Endodermal cell (in vitro differentiated cells): ENCODE measurements at regions not wholly inside any gene's neighbourhood (a gene's known extent, or its start where the extent isn't known, plus 50 kb on each side); places are given as distances from the start of the nearest gene placed in this dataset.

Experiments used
- DNase-seq: peaks from one replicate; pipeline ENCODE4 v3.0.0-alpha.2; 2017
- H3K27ac ChIP-seq: 2 replicates; pipeline ENCODE4 v1.5.1; 2013; ENCODE audit warnings: mild to moderate bottlenecking, low read depth, low read length, moderate library complexity
- H3K27me3 ChIP-seq: 2 replicates; pipeline ENCODE4 v1.6.1; 2013; ENCODE audit warnings: mild to moderate bottlenecking, low read length, moderate library complexity; ENCODE audit not compliant: insufficient read depth, control insufficient read depth, poor library complexity, severe bottlenecking
- H3K36me3 ChIP-seq: 2 replicates; pipeline ENCODE4 v1.7.0; 2013; ENCODE audit warnings: mild to moderate bottlenecking, low read length, moderate library complexity; ENCODE audit not compliant: control insufficient read depth, insufficient read depth
- H3K4me1 ChIP-seq: one replicate; pipeline ENCODE4 v1.7.0; 2013; ENCODE audit warnings: low read length; ENCODE audit not compliant: control insufficient read depth, insufficient read depth
- H3K4me3 ChIP-seq: 2 replicates; pipeline ENCODE4 v1.5.1; 2013; ENCODE audit warnings: mild to moderate bottlenecking, low read length, moderate library complexity
- H3K9ac ChIP-seq: 2 replicates; pipeline ENCODE4 v1.6.1; 2013; ENCODE audit warnings: mild to moderate bottlenecking, low read length, moderate library complexity; ENCODE audit not compliant: poor library complexity, severe bottlenecking; ENCODE audit errors: extremely low read depth
- H3K9me3 ChIP-seq: 2 replicates; pipeline ENCODE4 v1.6.1; 2013; ENCODE audit warnings: mild to moderate bottlenecking, low read length, moderate library complexity; ENCODE audit not compliant: control insufficient read depth
- H3K27ac Mint-ChIP-seq: 2 replicates; pipeline ENCODE4 v1.8.0; 2020; ENCODE audit warnings: mixed read lengths
- H3K27me3 Mint-ChIP-seq: 2 replicates; pipeline ENCODE4 v1.8.0; 2021; ENCODE audit warnings: mild to moderate bottlenecking, mixed read lengths; ENCODE audit not compliant: insufficient read depth
- H3K36me3 Mint-ChIP-seq: 2 replicates; pipeline ENCODE4 v1.8.0; 2020; ENCODE audit warnings: low read depth, mixed read lengths
- H3K4me1 Mint-ChIP-seq: 2 replicates; pipeline ENCODE4 v1.8.0; 2020; ENCODE audit warnings: mixed read lengths
- H3K4me3 Mint-ChIP-seq: 2 replicates; pipeline ENCODE4 v1.8.0; 2020; ENCODE audit warnings: mild to moderate bottlenecking, moderate library complexity, mixed read lengths
- H3K9me3 Mint-ChIP-seq: 2 replicates; pipeline ENCODE4 v1.8.0; 2020; ENCODE audit warnings: mild to moderate bottlenecking, mixed read lengths
- WGBS, 2 experiments: methylation state at CpG; one replicate each; pipeline versions ENCODE4 v1.1.5 to v1.1.7; 2013; ENCODE audit warnings: missing lambda C conversion rate in 2 of 2, mixed read lengths in 1 of 2; ENCODE audit not compliant: insufficient coverage in 1 of 2, insufficient read length in 1 of 2; 5-methylcytosine and 5-hydroxymethylcytosine counted together
- TF ChIP-seq, protein P1 (sequence below): fragments of 200-600 bp; sonication (generic); conservative IDR thresholded peaks from 2 replicates; pipeline ENCODE4 v1.5.0; 2021; ENCODE audit warnings: antibody characterized with exemption, mild to moderate bottlenecking

DNA sequence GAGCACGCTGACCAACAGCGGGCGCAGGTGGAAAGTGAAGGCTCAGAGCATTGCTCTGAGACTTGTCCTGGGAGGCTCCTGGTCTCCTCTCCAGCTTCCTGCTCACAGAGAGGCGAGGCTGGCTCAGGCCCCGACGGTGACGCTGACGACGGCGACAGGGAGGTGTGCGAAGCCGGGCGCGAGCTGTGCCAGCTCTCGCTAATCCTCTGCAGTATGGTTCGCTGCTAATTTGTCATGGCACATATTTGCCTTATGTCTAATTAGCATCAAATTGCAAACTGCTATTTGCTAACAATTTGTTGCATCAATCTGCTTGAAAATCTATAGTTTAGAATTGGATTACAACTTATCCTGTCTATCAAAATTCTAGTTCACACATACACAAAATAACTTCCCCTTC, 469.8 kb upstream of the ZNF507 start:
- Histone ChIP-seq H3K4me1 (no peaks in the 10 kb centered on the region), H3K9ac (no peak overlapping the region), H3K27me3 (no peaks in the 10 kb centered on the region), H3K9me3 (no peaks in the 10 kb centered on the region), H3K27ac (no peak overlapping the region), H3K36me3 (no peaks in the 10 kb centered on the region), H3K4me3 (no peak overlapping the region)
- H3K36me3 Mint-ChIP-seq: no peaks in the 10 kb centered on the region
- TF ChIP-seq, protein P1, sequence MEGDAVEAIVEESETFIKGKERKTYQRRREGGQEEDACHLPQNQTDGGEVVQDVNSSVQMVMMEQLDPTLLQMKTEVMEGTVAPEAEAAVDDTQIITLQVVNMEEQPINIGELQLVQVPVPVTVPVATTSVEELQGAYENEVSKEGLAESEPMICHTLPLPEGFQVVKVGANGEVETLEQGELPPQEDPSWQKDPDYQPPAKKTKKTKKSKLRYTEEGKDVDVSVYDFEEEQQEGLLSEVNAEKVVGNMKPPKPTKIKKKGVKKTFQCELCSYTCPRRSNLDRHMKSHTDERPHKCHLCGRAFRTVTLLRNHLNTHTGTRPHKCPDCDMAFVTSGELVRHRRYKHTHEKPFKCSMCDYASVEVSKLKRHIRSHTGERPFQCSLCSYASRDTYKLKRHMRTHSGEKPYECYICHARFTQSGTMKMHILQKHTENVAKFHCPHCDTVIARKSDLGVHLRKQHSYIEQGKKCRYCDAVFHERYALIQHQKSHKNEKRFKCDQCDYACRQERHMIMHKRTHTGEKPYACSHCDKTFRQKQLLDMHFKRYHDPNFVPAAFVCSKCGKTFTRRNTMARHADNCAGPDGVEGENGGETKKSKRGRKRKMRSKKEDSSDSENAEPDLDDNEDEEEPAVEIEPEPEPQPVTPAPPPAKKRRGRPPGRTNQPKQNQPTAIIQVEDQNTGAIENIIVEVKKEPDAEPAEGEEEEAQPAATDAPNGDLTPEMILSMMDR: no peak
- no peak overlapping the region for H3K4me3 Mint-ChIP-seq
- H3K27me3 Mint-ChIP-seq: peaks cover 2% of the 10 kb centered on the region
- H3K27ac Mint-ChIP-seq: no peak overlapping the region
- no peak for DNase-seq
- peaks cover 3% of the 10 kb centered on the region for H3K4me1 Mint-ChIP-seq
- WGBS, 2 experiments: 93 to 98% methylated on average over 15 to 16 of the region's 16 CpGs
- H3K9me3 Mint-ChIP-seq: no peaks in the 10 kb centered on the region

DNA sequence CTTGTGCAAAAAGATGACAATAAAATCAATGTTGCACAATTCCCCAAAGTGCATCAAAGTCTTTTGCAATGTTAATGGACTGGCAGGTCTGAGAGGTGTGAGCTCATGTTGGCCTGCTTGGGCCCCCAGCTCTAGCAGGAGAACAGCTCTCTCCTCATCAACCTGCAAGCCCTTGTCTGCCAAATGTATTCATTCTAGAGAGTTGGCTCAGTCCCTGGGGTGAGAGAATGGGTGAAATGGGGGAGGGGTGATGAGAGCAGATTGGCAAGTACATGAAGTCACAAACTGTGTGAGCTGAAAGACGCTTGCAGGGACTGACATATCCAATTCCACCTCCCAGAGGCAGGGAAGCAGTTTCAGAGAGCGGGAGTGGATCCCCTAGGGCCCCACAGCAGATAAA, 465.1 kb upstream of the ZNF507 start:
- H3K27ac Mint-ChIP-seq: no peak overlapping the region
- Histone ChIP-seq H3K4me1 (no peaks in the 10 kb centered on the region), H3K9me3 (no peaks in the 10 kb centered on the region), H3K27me3 (no peaks in the 10 kb centered on the region), H3K9ac (no peak overlapping the region), H3K27ac (no peak overlapping the region), H3K4me3 (no peak overlapping the region), H3K36me3 (no peaks in the 10 kb centered on the region)
- no peak overlapping the region for H3K4me3 Mint-ChIP-seq
- TF ChIP-seq, protein P1: no peak
- no peaks in the 10 kb centered on the region for H3K27me3 Mint-ChIP-seq
- no peaks in the 10 kb centered on the region for H3K36me3 Mint-ChIP-seq
- H3K4me1 Mint-ChIP-seq: peaks cover 3% of the 10 kb centered on the region
- WGBS, 2 experiments: 70% methylated on average over 2 of the region's 2 CpGs; no CpG with 5 or more reads in 1 of the 2 experiments
- DNase-seq: peak; percentile 56
- no peaks in the 10 kb centered on the region for H3K9me3 Mint-ChIP-seq

DNA sequence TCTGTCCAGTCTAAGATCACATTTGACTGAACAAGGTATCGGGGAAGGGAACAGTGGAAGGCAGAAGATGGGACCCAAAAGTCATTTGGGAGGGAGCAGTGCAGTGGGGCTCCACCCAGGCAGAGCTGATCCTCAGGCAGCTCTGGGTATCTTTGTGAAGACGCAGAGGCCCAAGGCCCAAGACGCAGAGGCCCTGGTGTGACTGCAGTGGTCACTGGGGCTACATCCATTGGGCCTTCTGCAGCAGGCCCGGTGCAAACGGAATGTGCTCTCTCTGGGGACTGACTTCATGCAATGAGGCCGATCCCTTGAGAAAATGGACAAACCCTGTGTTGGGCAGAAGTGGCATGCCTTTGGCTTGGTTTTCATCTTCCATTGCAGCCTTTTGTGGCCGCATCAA, 463.4 kb upstream of the ZNF507 start:
- H3K27me3 ChIP-seq: no peaks in the 10 kb centered on the region
- peaks cover 3% of the 10 kb centered on the region for H3K4me1 Mint-ChIP-seq
- H3K4me3 ChIP-seq: no peak overlapping the region
- TF ChIP-seq, protein P1: no peak
- no peak overlapping the region for H3K9ac ChIP-seq
- no peaks in the 10 kb centered on the region for H3K9me3 Mint-ChIP-seq
- DNase-seq: no peak
- 91 to 94% methylated on average over 7 of the region's 7 CpGs for WGBS, 2 experiments
- no peaks in the 10 kb centered on the region for H3K36me3 Mint-ChIP-seq
- no peak overlapping the region for H3K27ac Mint-ChIP-seq
- H3K27me3 Mint-ChIP-seq: peaks cover 3% of the 10 kb centered on the region
- no peaks in the 10 kb centered on the region for H3K4me1 ChIP-seq
- H3K36me3 ChIP-seq: no peaks in the 10 kb centered on the region
- no peak overlapping the region for H3K27ac ChIP-seq
- H3K4me3 Mint-ChIP-seq: no peak overlapping the region
- H3K9me3 ChIP-seq: no peaks in the 10 kb centered on the region
